Hepatocyte (in vitro differentiated cells): ENCODE measurements at regions not wholly inside any gene's neighbourhood (a gene's known extent, or its start where the extent isn't known, plus 50 kb on each side); places are given as distances from the start of the nearest gene placed in this dataset.

Experiments used
- EZH2 ChIP-seq: fragments of 200-600 bp; sonication (generic); IDR thresholded peaks from 2 replicates; pipeline ENCODE4 v1.6.1; 2016; ENCODE audit warnings: antibody characterized with exemption, mild to moderate bottlenecking, borderline replicate concordance
- EZH2phosphoT487 ChIP-seq: fragments of 200-600 bp; sonication (generic); IDR thresholded peaks from one replicate; pipeline ENCODE4 v1.6.1; 2018; ENCODE audit warnings: antibody characterized with exemption, mild to moderate bottlenecking, low read depth, moderate library complexity; ENCODE audit not compliant: unreplicated experiment, severe bottlenecking
- TF ChIP-seq, protein P1 (sequence below): fragments of 200-600 bp; sonication (generic); IDR thresholded peaks from 2 replicates; pipeline ENCODE4 v1.5.1; 2016; ENCODE audit warnings: antibody characterized with exemption, mild to moderate bottlenecking; ENCODE audit not compliant: poor library complexity

DNA sequence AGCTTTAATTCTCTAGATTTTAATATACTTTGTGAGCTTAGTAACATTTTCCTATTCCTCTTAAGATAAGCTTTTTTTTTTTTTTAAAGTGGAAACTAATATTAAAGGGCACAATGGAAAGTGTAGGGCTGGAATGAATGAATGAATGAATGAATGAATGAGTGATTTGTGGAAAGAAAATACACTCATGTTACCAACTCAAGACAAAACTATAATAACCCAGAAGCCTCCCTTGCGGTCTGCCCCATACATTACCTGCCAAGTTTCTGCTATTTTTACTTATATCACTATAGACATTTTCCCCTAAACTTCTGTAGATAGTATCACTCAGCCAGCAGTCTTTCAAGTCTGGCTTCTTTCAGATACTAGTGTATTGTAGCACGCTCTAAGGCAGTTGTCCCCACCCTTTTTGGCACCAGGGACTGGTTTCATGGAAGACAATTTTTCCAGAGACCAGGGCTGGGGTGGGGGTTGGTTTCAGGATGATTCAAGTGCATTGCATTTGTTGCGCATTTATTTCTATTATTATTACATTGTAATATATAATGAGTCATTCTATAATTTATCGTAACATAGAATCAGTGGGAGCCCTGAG, 932.2 kb downstream of the TBC1D22A start:
- TF ChIP-seq EZH2 = no peak
- TF ChIP-seq, protein P1, sequence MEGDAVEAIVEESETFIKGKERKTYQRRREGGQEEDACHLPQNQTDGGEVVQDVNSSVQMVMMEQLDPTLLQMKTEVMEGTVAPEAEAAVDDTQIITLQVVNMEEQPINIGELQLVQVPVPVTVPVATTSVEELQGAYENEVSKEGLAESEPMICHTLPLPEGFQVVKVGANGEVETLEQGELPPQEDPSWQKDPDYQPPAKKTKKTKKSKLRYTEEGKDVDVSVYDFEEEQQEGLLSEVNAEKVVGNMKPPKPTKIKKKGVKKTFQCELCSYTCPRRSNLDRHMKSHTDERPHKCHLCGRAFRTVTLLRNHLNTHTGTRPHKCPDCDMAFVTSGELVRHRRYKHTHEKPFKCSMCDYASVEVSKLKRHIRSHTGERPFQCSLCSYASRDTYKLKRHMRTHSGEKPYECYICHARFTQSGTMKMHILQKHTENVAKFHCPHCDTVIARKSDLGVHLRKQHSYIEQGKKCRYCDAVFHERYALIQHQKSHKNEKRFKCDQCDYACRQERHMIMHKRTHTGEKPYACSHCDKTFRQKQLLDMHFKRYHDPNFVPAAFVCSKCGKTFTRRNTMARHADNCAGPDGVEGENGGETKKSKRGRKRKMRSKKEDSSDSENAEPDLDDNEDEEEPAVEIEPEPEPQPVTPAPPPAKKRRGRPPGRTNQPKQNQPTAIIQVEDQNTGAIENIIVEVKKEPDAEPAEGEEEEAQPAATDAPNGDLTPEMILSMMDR = no peak
- TF ChIP-seq EZH2phosphoT487 = no peak
